GM19025 (cell line): ENCODE measurements at regions not wholly inside any gene's neighbourhood (a gene's known extent, or its start where the extent isn't known, plus 50 kb on each side); places are given as distances from the start of the nearest gene placed in this dataset.

ENCODE experiments used
- ATAC-seq: cut with Tn5 transposase; IDR thresholded peaks from one replicate; pipeline ENCODE4 v1.9.1; 2021; ENCODE audit warnings: mild to moderate bottlenecking, low read depth, moderate library complexity; ENCODE audit not compliant: unreplicated experiment

DNA sequence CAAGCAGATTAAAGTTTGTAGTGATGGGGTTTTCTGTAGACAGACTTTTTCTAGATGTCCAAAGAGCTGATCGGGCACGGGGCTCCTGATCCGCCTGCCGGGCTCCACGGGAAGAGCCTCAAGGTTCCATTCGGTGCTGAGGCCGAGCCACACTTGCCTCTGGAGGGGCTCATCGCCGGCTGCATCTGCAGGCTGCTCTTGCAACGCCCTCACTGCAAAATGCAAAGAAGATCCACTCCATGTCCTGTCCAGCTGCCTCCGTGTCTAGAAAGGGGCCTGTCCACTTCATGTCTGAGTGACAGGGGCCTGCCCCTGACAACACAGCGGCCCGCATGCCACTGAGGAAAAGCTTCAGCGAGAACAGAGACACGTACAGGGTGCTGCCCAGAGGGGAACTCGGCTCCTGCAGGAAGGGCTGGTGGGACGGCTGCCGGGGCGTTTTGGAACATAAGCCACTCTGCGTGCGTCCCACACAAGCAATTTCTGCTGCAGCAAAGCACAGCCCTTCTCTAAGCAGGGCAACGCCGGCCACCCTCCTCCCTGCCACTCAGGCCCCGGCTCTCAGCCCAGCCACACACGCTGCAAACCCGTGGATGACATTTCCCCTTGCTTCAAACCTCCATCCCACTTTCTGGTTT is 53.6 kb upstream of the CTDP1 start:
- no peak for ATAC-seq

- ATAC-seq, result no peak
Observed at GRCh38 chr18:79626905-79627749, 52.5 kb upstream of the CTDP1 start.

- no peak for ATAC-seq
Observed at GRCh38 chr18:79627750-79628294, 51.8 kb upstream of the CTDP1 start.

- ATAC-seq, result no peak
Observed at GRCh38 chr18:79628416-79629248, 51.0 kb upstream of the CTDP1 start.

GRCh38 chr18:79629249-79629558 is 50.4 kb upstream of the CTDP1 start:
- no peak for ATAC-seq

DNA sequence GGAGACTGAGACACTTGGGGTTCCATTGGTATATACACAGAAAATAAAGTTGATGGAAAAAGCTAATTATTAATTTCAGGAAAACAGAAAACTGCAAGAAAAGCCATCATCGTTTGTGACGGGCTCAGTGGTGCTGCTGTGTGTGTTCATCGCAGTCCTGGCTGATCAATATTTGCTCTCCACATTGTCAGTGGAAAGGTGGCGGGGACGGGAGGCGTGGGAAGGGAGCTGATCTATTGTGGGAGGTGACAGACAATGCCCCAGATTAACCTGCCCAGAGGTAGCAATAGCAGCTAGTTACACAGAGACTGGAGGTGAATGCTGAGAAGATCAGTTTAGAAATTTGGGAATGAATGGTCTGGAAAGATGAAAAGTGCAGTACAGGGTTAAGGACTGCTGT is 50.0 kb upstream of the CTDP1 start:
- no peak for ATAC-seq
